Loucy (cell line): ENCODE measurements at regions not wholly inside any gene's neighbourhood (a gene's known extent, or its start where the extent isn't known, plus 50 kb on each side); places are given as distances from the start of the nearest gene placed in this dataset.

Experiments used
- H2AFZ ChIP-seq: fragments of 200-600 bp; sonication (generic); 2 replicates; pipeline ENCODE4 v1.6.0; 2016; ENCODE audit warnings: antibody characterized with exemption, mild to moderate bottlenecking, low read length, moderate library complexity
- H3F3A ChIP-seq: fragments of 200-600 bp; 2 replicates; pipeline ENCODE4 v1.6.0; 2016; ENCODE audit warnings: antibody characterized with exemption, low read depth, mild to moderate bottlenecking
- H3K27me3 ChIP-seq: fragments of 200-600 bp; sonication (generic); 2 replicates; pipeline ENCODE4 v1.6.1; 2014; ENCODE audit warnings: low read length, mild to moderate bottlenecking; ENCODE audit not compliant: insufficient read depth, poor library complexity, severe bottlenecking
- H3K36me3 ChIP-seq: fragments of 200-600 bp; sonication (generic); 2 replicates; pipeline ENCODE4 v1.6.1; 2016; ENCODE audit warnings: low read length; ENCODE audit not compliant: insufficient read depth
- H3K4me1 ChIP-seq: fragments of 200-600 bp; sonication (generic); 2 replicates; pipeline ENCODE4 v1.5.1; 2014; ENCODE audit warnings: low read length, mild to moderate bottlenecking; ENCODE audit not compliant: insufficient read depth, poor library complexity, severe bottlenecking
- H3K4me2 ChIP-seq: fragments of 200-600 bp; sonication (generic); 2 replicates; pipeline ENCODE4 v1.6.0; 2014; ENCODE audit warnings: antibody characterized with exemption, low read length, low read depth, mild to moderate bottlenecking; ENCODE audit not compliant: poor library complexity, severe bottlenecking
- H3K4me3 ChIP-seq: fragments of 200-600 bp; sonication (generic); 2 replicates; pipeline ENCODE4 v1.5.1; 2014; ENCODE audit warnings: low read length, mild to moderate bottlenecking, mixed read lengths; ENCODE audit not compliant: poor library complexity, severe bottlenecking
- H3K79me2 ChIP-seq: fragments of 200-600 bp; sonication (generic); 2 replicates; pipeline ENCODE4 v1.6.1; 2014; ENCODE audit warnings: low read length; ENCODE audit not compliant: insufficient read depth
- H3K9ac ChIP-seq: fragments of 200-600 bp; sonication (generic); 2 replicates; pipeline ENCODE4 v1.6.0; 2014; ENCODE audit warnings: mild to moderate bottlenecking, low read depth, low read length, moderate library complexity; ENCODE audit not compliant: poor library complexity, severe bottlenecking
- H3K9me2 ChIP-seq: fragments of 200-600 bp; sonication (generic); replicated peaks from 2 replicates; pipeline ENCODE4 v1.6.1; 2016; ENCODE audit warnings: low read depth, low read length, mixed read lengths
- H3K9me3 ChIP-seq: fragments of 200-600 bp; sonication (generic); 2 replicates; pipeline ENCODE4 v1.6.1; 2014; ENCODE audit warnings: mild to moderate bottlenecking, antibody characterized with exemption, low read length, low read depth; ENCODE audit not compliant: insufficient read depth
- H4K20me1 ChIP-seq: fragments of 200-600 bp; sonication (generic); 2 replicates; pipeline ENCODE4 v1.6.0; 2014; ENCODE audit warnings: antibody characterized with exemption, low read length, mild to moderate bottlenecking; ENCODE audit not compliant: insufficient read depth, poor library complexity, severe bottlenecking
- CTCF ChIP-seq: fragments of 200-600 bp; sonication (generic); conservative IDR thresholded peaks from 2 replicates; pipeline ENCODE4 v1.5.1; 2014; ENCODE audit warnings: mild to moderate bottlenecking, antibody characterized with exemption, low read length
- EZH2phosphoT487 ChIP-seq: fragments of 200-600 bp; IDR thresholded peaks from 2 replicates; pipeline ENCODE4 v1.6.1; 2018; ENCODE audit warnings: antibody characterized with exemption, mild to moderate bottlenecking, moderate library complexity, borderline replicate concordance

- TF ChIP-seq EZH2phosphoT487 (no peak), CTCF (no peak)
- Histone ChIP-seq H3K4me3 (no peak overlapping the region), H4K20me1 (no peaks in the 10 kb centered on the region)
Observed at GRCh38 chr6:147022041-147022440, 182.2 kb upstream of the STXBP5 start.

GRCh38 chr6:147023148-147023547 is 181.1 kb upstream of the STXBP5 start:
- Histone ChIP-seq H3K4me3 (no peak overlapping the region), H2AFZ (no peak overlapping the region), H4K20me1 (no peaks in the 10 kb centered on the region), H3K9me3 (no peaks in the 10 kb centered on the region), H3K4me1 (no peaks in the 10 kb centered on the region), H3K4me2 (no peak overlapping the region), H3K27me3 (no peaks in the 10 kb centered on the region), H3F3A (no peaks in the 10 kb centered on the region), H3K79me2 (no peaks in the 10 kb centered on the region), H3K9ac (no peak overlapping the region), H3K36me3 (no peaks in the 10 kb centered on the region), H3K9me2 (no peaks in the 10 kb centered on the region)
- TF ChIP-seq EZH2phosphoT487 (no peak), CTCF (no peak)

More at GRCh38 chr6:147022041-147022440, 182.2 kb upstream of the STXBP5 start:
- H3K4me1 ChIP-seq = no peaks in the 10 kb centered on the region
- no peaks in the 10 kb centered on the region for H3K36me3 ChIP-seq
- no peak overlapping the region for H3K4me2 ChIP-seq
- H2AFZ ChIP-seq = no peak overlapping the region
- no peaks in the 10 kb centered on the region for H3K9me3 ChIP-seq
- no peaks in the 10 kb centered on the region for H3F3A ChIP-seq
- H3K79me2 ChIP-seq = no peaks in the 10 kb centered on the region
- H3K27me3 ChIP-seq = no peaks in the 10 kb centered on the region
- H3K9ac ChIP-seq = no peak overlapping the region
- H3K9me2 ChIP-seq = no peaks in the 10 kb centered on the region

GRCh38 chr6:147023581-147023980 is 180.6 kb upstream of the STXBP5 start:
- Histone ChIP-seq H3K4me2 (no peak overlapping the region), H3K79me2 (no peaks in the 10 kb centered on the region), H3K9ac (no peak overlapping the region), H3F3A (no peaks in the 10 kb centered on the region), H2AFZ (no peak overlapping the region), H3K9me3 (no peaks in the 10 kb centered on the region), H3K4me1 (no peaks in the 10 kb centered on the region), H4K20me1 (no peaks in the 10 kb centered on the region), H3K4me3 (no peak overlapping the region), H3K27me3 (no peaks in the 10 kb centered on the region), H3K36me3 (no peaks in the 10 kb centered on the region), H3K9me2 (no peaks in the 10 kb centered on the region)
- no peak for TF ChIP-seq CTCF
- TF ChIP-seq EZH2phosphoT487 = no peak
